ENCODE measurements at regions not wholly inside any gene's neighbourhood (a gene's known extent, or its start where the extent isn't known, plus 50 kb on each side); places are given as distances from the start of the nearest gene placed in this dataset.

- TF ChIP-seq YY1 (IDR thresholded peaks at IDR 0.05; ENCODE audit: low read depth, low read length): no peak
- no peak for TF ChIP-seq CTCF (IDR thresholded peaks at IDR 0.05 in 2 of 3, conservative IDR thresholded peaks at IDR 0.05 in 1 of 3; ENCODE audit: control insufficient read depth in 2 of 3, extremely low read depth in 1 of 3, insufficient read depth in 1 of 3, low read depth in 3 of 3, low read length in 3 of 3)
- TF ChIP-seq, protein P1, sequence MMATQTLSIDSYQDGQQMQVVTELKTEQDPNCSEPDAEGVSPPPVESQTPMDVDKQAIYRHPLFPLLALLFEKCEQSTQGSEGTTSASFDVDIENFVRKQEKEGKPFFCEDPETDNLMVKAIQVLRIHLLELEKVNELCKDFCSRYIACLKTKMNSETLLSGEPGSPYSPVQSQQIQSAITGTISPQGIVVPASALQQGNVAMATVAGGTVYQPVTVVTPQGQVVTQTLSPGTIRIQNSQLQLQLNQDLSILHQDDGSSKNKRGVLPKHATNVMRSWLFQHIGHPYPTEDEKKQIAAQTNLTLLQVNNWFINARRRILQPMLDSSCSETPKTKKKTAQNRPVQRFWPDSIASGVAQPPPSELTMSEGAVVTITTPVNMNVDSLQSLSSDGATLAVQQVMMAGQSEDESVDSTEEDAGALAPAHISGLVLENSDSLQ (IDR thresholded peaks at IDR 0.05): no peak
- TF ChIP-seq POLR2A (IDR thresholded peaks at IDR 0.05; ENCODE audit: low read depth, low read length): no peak
- TF ChIP-seq CHD4 (IDR thresholded peaks at IDR 0.05): no peak
- no peak for TF ChIP-seq CEBPB (IDR thresholded peaks at IDR 0.05; ENCODE audit: borderline replicate concordance in 1 of 2, low read depth in 2 of 2, low read length in 2 of 2)
- no peak for TF ChIP-seq RCOR1 (conservative IDR thresholded peaks at IDR 0.05; ENCODE audit: low read depth, low read length)
- TF ChIP-seq MYC (IDR thresholded peaks at IDR 0.05; ENCODE audit: insufficient read depth, insufficient read length, insufficient replicate concordance, low read length, severe bottlenecking): no peak
- no peak for TF ChIP-seq EGR1 (IDR thresholded peaks at IDR 0.05; ENCODE audit: borderline replicate concordance in 1 of 2, low read depth in 2 of 2, low read length in 2 of 2)
- TF ChIP-seq NFXL1 (IDR thresholded peaks at IDR 0.05; ENCODE audit: borderline replicate concordance): no peak
- no peak for TF ChIP-seq ZNF687 (IDR thresholded peaks at IDR 0.05)
- TF ChIP-seq POLR2AphosphoS5 (IDR thresholded peaks at IDR 0.05; ENCODE audit: low read length): no peak
- no peak for TF ChIP-seq ZBTB11 (CRISPR knock-in tag; IDR thresholded peaks at IDR 0.05)
- TF ChIP-seq USF2 (IDR thresholded peaks at IDR 0.05; ENCODE audit: borderline replicate concordance, low read depth, low read length): no peak
Observed at GRCh38 chr7:12820777-12821176, 133.3 kb downstream of the ARL4A start.

Data from GM12878 (cell line).